GM13976 (cell line): ENCODE measurements at regions not wholly inside any gene's neighbourhood (a gene's known extent, or its start where the extent isn't known, plus 50 kb on each side); places are given as distances from the start of the nearest gene placed in this dataset.

Source experiments
- DNase-seq: peaks from one replicate; pipeline ENCODE4 v3.0.0; 2012; ENCODE audit warnings: low spot score
- CTCF ChIP-seq: IDR thresholded peaks from 2 replicates; pipeline ENCODE4 v1.5.1; 2012; ENCODE audit warnings: borderline replicate concordance, mild to moderate bottlenecking; ENCODE audit not compliant: insufficient read depth; ENCODE audit errors: extremely low read depth, missing control alignments, control extremely low read depth
- in situ Hi-C: fragments of 300-500 bp; cut with MboI; formaldehyde crosslinking; loops from one replicate; pipeline ENCODE4 v1.12.0; 2022; ENCODE audit warnings: low sequenced_read_pairs, mixed read lengths, inconsistent platforms; ENCODE audit not compliant: unreplicated experiment

GRCh38 chr6:130514712-130515111 lies 148.9 kb downstream of the TMEM200A start:
- TF ChIP-seq CTCF, result no peak
- in situ Hi-C loops, result no loop called here
- DNase-seq, result no peak

- in situ Hi-C loops, result no loop called here
- no peak for DNase-seq
- TF ChIP-seq CTCF, result no peak
Observed at GRCh38 chr6:130515306-130515705, 149.5 kb downstream of the TMEM200A start.

- in situ Hi-C loops, result no loop called here
- no peak for TF ChIP-seq CTCF
- DNase-seq, result no peak
Observed at GRCh38 chr6:130516604-130517003, 150.8 kb downstream of the TMEM200A start.

GRCh38 chr6:130517444-130517931 lies 151.7 kb downstream of the TMEM200A start:
- no peak for TF ChIP-seq CTCF
- in situ Hi-C loops, result no loop called here
- DNase-seq, result peak; percentile 56

- no peak for TF ChIP-seq CTCF
- in situ Hi-C loops, result no loop called here
- DNase-seq, result no peak
Observed at GRCh38 chr6:130518588-130518987, 152.8 kb downstream of the TMEM200A start.

- in situ Hi-C loops, result no loop called here
- no peak for TF ChIP-seq CTCF
Observed at GRCh38 chr6:130520221-130520620, 154.4 kb downstream of the TMEM200A start.

GRCh38 chr6:130520801-130521200 lies 155.0 kb downstream of the TMEM200A start:
- in situ Hi-C loops, result no loop called here
- no peak for DNase-seq
- no peak for TF ChIP-seq CTCF

More at GRCh38 chr6:130520221-130520620, 154.4 kb downstream of the TMEM200A start:
- DNase-seq, result no peak
